ENCODE measurements at regions not wholly inside any gene's neighbourhood (a gene's known extent, or its start where the extent isn't known, plus 50 kb on each side); places are given as distances from the start of the nearest gene placed in this dataset.
"Not testable (repeated sequence)": the region's sequence is repeated elsewhere in the genome, so short reads cannot be mapped to it uniquely, and the experiment has no call there.

- DNase-seq (ENCODE audit: low read depth in 2 of 2): not testable (repeated sequence)
Observed at GRCh38 chr9:67708109-67708508, 150.6 kb upstream of the ANKRD20A1 start.

- DNase-seq (ENCODE audit: low read depth in 2 of 2): not testable (repeated sequence)
Observed at GRCh38 chr9:67711429-67711828, 147.3 kb upstream of the ANKRD20A1 start.

GRCh38 chr9:67711931-67712330, 146.8 kb upstream of the ANKRD20A1 start:
- DNase-seq (ENCODE audit: low read depth in 2 of 2): not testable (repeated sequence)

- DNase-seq (ENCODE audit: low read depth in 2 of 2): not testable (repeated sequence)
Observed at GRCh38 chr9:67712956-67713355, 145.8 kb upstream of the ANKRD20A1 start.

GRCh38 chr9:67717830-67718388, 140.8 kb upstream of the ANKRD20A1 start:
- DNase-seq (ENCODE audit: low read depth in 2 of 2): peak in 1 of 2 donors; percentile 26

- not testable (repeated sequence) for DNase-seq (ENCODE audit: low read depth in 2 of 2)
Observed at GRCh38 chr9:67720491-67720890, 138.2 kb upstream of the ANKRD20A1 start.

- DNase-seq (ENCODE audit: low read depth in 2 of 2): not testable (repeated sequence)
Observed at GRCh38 chr9:67722460-67723090, 136.2 kb upstream of the ANKRD20A1 start.

- DNase-seq (ENCODE audit: low read depth in 2 of 2): not testable (repeated sequence)
Observed at GRCh38 chr9:67723185-67723584, 135.5 kb upstream of the ANKRD20A1 start.

- DNase-seq (ENCODE audit: low read depth in 2 of 2): peak in 1 of 2 donors; percentile 9
Observed at GRCh38 chr9:67724885-67725284, 133.8 kb upstream of the ANKRD20A1 start.

GRCh38 chr9:67726213-67726988, 132.3 kb upstream of the ANKRD20A1 start:
- not testable (repeated sequence) for DNase-seq (ENCODE audit: low read depth in 2 of 2)

- DNase-seq (ENCODE audit: low read depth in 2 of 2): not testable (repeated sequence)
Observed at GRCh38 chr9:67763133-67763532, 95.6 kb upstream of the ANKRD20A1 start.

GRCh38 chr9:67771807-67772206, 86.9 kb upstream of the ANKRD20A1 start:
- DNase-seq (ENCODE audit: low read depth in 2 of 2): not testable (repeated sequence)

GRCh38 chr9:67800170-67800569, 58.6 kb upstream of the ANKRD20A1 start:
- DNase-seq (ENCODE audit: low read depth in 2 of 2): not testable (repeated sequence)
